ENCODE measurements at regions not wholly inside any gene's neighbourhood (a gene's known extent, or its start where the extent isn't known, plus 50 kb on each side); places are given as distances from the start of the nearest gene placed in this dataset.

GRCh38 chr17:17420082-17420481 lies 56.7 kb upstream of the MED9 start:
- TF ChIP-seq CTCF (IDR thresholded peaks at IDR 0.05 in 4 of 5, conservative IDR thresholded peaks at IDR 0.05 in 1 of 5) (no peak), POLR2A (IDR thresholded peaks at IDR 0.05) (no peak)
